ENCODE measurements at regions not wholly inside any gene's neighbourhood (a gene's known extent, or its start where the extent isn't known, plus 50 kb on each side); places are given as distances from the start of the nearest gene placed in this dataset.

- TF ChIP-seq, protein P1, sequence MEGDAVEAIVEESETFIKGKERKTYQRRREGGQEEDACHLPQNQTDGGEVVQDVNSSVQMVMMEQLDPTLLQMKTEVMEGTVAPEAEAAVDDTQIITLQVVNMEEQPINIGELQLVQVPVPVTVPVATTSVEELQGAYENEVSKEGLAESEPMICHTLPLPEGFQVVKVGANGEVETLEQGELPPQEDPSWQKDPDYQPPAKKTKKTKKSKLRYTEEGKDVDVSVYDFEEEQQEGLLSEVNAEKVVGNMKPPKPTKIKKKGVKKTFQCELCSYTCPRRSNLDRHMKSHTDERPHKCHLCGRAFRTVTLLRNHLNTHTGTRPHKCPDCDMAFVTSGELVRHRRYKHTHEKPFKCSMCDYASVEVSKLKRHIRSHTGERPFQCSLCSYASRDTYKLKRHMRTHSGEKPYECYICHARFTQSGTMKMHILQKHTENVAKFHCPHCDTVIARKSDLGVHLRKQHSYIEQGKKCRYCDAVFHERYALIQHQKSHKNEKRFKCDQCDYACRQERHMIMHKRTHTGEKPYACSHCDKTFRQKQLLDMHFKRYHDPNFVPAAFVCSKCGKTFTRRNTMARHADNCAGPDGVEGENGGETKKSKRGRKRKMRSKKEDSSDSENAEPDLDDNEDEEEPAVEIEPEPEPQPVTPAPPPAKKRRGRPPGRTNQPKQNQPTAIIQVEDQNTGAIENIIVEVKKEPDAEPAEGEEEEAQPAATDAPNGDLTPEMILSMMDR (IDR thresholded peaks at IDR 0.05) = no peak
- no peak overlapping the region for H3K27ac Mint-ChIP-seq
- no peak overlapping the region for H3K4me3 Mint-ChIP-seq
- no peak for DNase-seq
- H3K36me3 Mint-ChIP-seq (ENCODE audit: low read depth) = no peaks in the 10 kb centered on the region
- peaks cover 4% of the 10 kb centered on the region; the same call in 1 of the 2 replicates for H3K27me3 Mint-ChIP-seq (ENCODE audit: insufficient read depth)
- H3K4me1 Mint-ChIP-seq (ENCODE audit: low read depth) = no peaks in the 10 kb centered on the region
- H3K9me3 Mint-ChIP-seq = peaks cover 13% of the 10 kb centered on the region
Measured at GRCh38 chr2:59889305-59889704, 664.1 kb downstream of the BCL11A start.

DNA sequence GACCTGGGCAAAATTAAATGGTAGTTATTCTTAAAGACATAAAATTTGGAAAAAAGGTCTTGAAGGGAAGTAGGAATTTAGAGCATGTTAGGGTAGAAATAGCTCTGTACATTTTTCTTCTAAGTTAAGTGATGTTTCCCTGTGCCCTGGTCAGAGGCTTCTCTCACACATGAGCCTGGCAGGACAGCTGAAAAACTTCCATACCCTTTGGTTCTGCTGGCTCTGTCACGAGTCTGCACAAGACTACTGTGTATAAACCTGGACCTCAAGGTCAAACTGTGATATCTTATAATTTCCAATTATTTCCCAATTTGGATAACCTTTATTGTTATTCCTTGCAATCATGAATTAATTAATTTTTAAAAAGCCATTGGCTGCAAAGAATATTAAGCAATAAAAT is 664.7 kb downstream of the BCL11A start:
- Mint-ChIP-seq H3K9me3 (peaks cover 12% of the 10 kb centered on the region), H3K27ac (no peak overlapping the region), H3K36me3 (ENCODE audit: low read depth) (no peaks in the 10 kb centered on the region), H3K4me3 (no peak overlapping the region), H3K27me3 (ENCODE audit: insufficient read depth) (peaks cover 4% of the 10 kb centered on the region; the same call in 1 of the 2 replicates), H3K4me1 (ENCODE audit: low read depth) (no peaks in the 10 kb centered on the region)
- no peak for DNase-seq
- TF ChIP-seq, protein P1 (IDR thresholded peaks at IDR 0.05) = no peak

DNA sequence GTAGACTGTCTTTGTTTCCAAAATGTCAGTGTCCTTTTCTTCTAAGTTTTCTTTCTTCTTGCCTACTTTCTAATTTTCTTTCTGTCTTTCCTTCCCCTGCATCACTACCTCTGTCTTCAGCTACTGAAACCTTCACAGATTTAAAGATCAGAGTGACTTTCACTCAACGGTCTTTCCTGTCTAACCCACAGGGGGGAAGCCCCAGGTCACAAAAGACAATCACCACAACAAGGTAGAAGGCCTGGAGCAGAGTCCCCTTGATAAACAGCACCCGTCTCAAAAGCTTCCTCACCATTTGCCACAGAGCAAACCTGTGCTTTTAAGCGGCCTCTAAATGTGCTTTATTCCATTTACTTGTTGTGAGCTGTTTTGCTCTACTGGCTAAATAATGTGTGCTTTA is 665.4 kb downstream of the BCL11A start:
- DNase-seq = no peak
- Mint-ChIP-seq H3K27me3 (ENCODE audit: insufficient read depth) (peaks cover 4% of the 10 kb centered on the region; the same call in 1 of the 2 replicates), H3K4me1 (ENCODE audit: low read depth) (no peaks in the 10 kb centered on the region), H3K4me3 (no peak overlapping the region), H3K27ac (no peak overlapping the region), H3K9me3 (peaks cover 9% of the 10 kb centered on the region), H3K36me3 (ENCODE audit: low read depth) (no peaks in the 10 kb centered on the region)
- TF ChIP-seq, protein P1 (IDR thresholded peaks at IDR 0.05) = no peak

DNA sequence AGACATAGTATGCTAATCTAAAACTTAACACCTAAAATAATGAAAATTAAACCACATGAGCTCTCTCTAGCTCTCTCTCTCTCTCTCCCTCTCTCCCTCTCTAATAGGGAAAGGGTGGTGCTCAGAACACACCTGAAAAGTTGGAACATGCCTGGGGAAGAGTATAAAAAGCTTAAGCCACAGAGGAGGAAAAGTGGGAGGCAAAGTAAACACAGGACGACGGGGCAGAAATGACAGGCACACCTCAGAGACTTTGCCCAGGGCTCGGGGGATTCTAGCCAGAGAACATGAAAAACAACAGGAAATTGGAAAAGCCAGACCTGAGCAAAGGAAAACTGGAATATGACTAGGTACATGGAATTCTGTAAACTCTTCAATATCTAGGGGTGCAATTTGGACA is 666.1 kb downstream of the BCL11A start:
- Mint-ChIP-seq H3K9me3 (peaks cover 9% of the 10 kb centered on the region), H3K4me1 (ENCODE audit: low read depth) (no peaks in the 10 kb centered on the region), H3K27ac (no peak overlapping the region), H3K4me3 (no peak overlapping the region), H3K36me3 (ENCODE audit: low read depth) (no peaks in the 10 kb centered on the region), H3K27me3 (ENCODE audit: insufficient read depth) (peaks cover 4% of the 10 kb centered on the region; the same call in 1 of the 2 replicates)
- TF ChIP-seq, protein P1 (IDR thresholded peaks at IDR 0.05) = no peak
- no peak for DNase-seq

DNA sequence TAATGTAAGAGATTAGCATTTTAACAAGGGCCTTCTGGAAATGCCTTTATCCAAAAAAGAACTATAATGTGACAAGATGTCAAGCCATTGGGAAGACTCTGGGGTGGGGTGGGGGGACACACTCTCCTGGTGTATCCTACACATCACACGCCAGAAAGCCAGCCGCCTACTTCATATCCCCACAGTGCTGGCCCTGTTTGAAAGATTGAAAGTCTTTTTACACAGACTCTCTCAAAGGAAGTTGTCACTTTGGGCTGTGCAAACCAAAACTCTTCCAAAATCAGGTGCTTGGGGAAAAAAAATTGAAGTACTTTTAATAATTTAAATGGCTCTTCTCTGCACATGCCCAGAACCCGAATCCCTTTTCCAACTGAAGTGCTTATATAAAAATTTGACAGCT is 666.7 kb downstream of the BCL11A start:
- Mint-ChIP-seq H3K9me3 (peaks cover 9% of the 10 kb centered on the region), H3K4me1 (ENCODE audit: low read depth) (no peaks in the 10 kb centered on the region), H3K27ac (no peak overlapping the region), H3K4me3 (no peak overlapping the region), H3K36me3 (ENCODE audit: low read depth) (no peaks in the 10 kb centered on the region), H3K27me3 (ENCODE audit: insufficient read depth) (peaks cover 4% of the 10 kb centered on the region; the same call in 1 of the 2 replicates)
- TF ChIP-seq, protein P1 (IDR thresholded peaks at IDR 0.05) = no peak
- DNase-seq = no peak

DNA sequence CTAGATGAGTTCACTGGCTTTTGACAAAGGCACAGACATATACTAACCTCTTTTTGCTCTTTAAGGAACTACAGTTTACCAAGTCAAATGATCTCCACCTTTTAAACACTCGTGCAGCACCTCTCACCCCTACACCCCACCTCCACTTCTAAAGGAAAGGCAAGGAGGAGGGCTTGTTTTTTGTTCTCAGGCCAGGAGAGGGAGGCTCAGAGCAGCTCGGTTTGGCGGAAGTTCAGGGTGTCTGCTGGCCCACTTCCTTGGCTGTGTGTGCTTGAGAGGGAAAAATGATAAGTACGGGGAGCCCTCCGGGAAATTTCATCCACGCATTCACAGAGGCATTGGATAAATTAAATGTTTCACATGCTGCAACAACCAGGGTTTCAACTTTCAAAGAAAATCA is 667.9 kb downstream of the BCL11A start:
- Mint-ChIP-seq H3K4me1 (ENCODE audit: low read depth) (no peaks in the 10 kb centered on the region), H3K36me3 (ENCODE audit: low read depth) (no peaks in the 10 kb centered on the region), H3K27ac (no peak overlapping the region), H3K9me3 (peaks cover 9% of the 10 kb centered on the region), H3K27me3 (ENCODE audit: insufficient read depth) (peaks cover 4% of the 10 kb centered on the region; the same call in 1 of the 2 replicates), H3K4me3 (no peak overlapping the region)
- no peak for DNase-seq
- TF ChIP-seq, protein P1 (IDR thresholded peaks at IDR 0.05) = no peak

Data from HFFc6 (cell line).